Trophoblast cell (in vitro differentiated cells and primary cell): ENCODE measurements at regions not wholly inside any gene's neighbourhood (a gene's known extent, or its start where the extent isn't known, plus 50 kb on each side); places are given as distances from the start of the nearest gene placed in this dataset.
A peak's percentile ranks its signal among the peaks of the same experiment; 100 is the strongest.
"Not testable (repeated sequence)": the region's sequence is repeated elsewhere in the genome, so short reads cannot be mapped to it uniquely, and the experiment has no call there.

Experiments
- DNase-seq, 2 donors: peaks; one replicate each; pipeline ENCODE4 v3.0.0-alpha.2; 2016
- H2AFZ ChIP-seq: 2 replicates; pipeline ENCODE4 v1.6.1; 2013; ENCODE audit warnings: low read length, moderate library complexity, mild to moderate bottlenecking; ENCODE audit not compliant: insufficient read depth, poor library complexity
- H2AK5ac ChIP-seq: 2 replicates; pipeline ENCODE4 v1.6.1; 2013; ENCODE audit warnings: mild to moderate bottlenecking, low read length
- H2BK120ac ChIP-seq: 2 replicates; pipeline ENCODE4 v1.6.1; 2013; ENCODE audit warnings: low read length, mild to moderate bottlenecking, moderate library complexity; ENCODE audit not compliant: insufficient read depth, poor library complexity
- H2BK12ac ChIP-seq: 2 replicates; pipeline ENCODE4 v1.6.1; 2013; ENCODE audit warnings: mild to moderate bottlenecking, low read length, moderate library complexity
- H2BK5ac ChIP-seq: 2 replicates; pipeline ENCODE4 v1.6.1; 2013; ENCODE audit warnings: low read length, low read depth, moderate library complexity, mild to moderate bottlenecking; ENCODE audit not compliant: poor library complexity
- H3K14ac ChIP-seq: 2 replicates; pipeline ENCODE4 v1.6.1; 2013; ENCODE audit warnings: mild to moderate bottlenecking, low read length
- H3K18ac ChIP-seq: 2 replicates; pipeline ENCODE4 v1.6.1; 2013; ENCODE audit warnings: mild to moderate bottlenecking, low read length
- H3K23ac ChIP-seq: 2 replicates; pipeline ENCODE4 v1.6.1; 2013; ENCODE audit warnings: low read length
- H3K27ac ChIP-seq: 2 replicates; pipeline ENCODE4 v1.5.1; 2013; ENCODE audit warnings: low read depth, mild to moderate bottlenecking, inconsistent platforms, low read length, moderate library complexity
- H3K27me3 ChIP-seq: 2 replicates; pipeline ENCODE4 v1.6.1; 2013; ENCODE audit warnings: inconsistent platforms, mild to moderate bottlenecking, low read length, moderate library complexity; ENCODE audit not compliant: insufficient read depth
- H3K36me3 ChIP-seq, 2 experiments: 1 replicate in 1 of 2; 2 replicates in 1 of 2; pipeline ENCODE4 v1.6.1; 2013; ENCODE audit warnings: low read length in 2 of 2, mild to moderate bottlenecking in 2 of 2, moderate library complexity in 1 of 2; ENCODE audit not compliant: insufficient read depth in 2 of 2, control insufficient read depth in 1 of 2
- H3K4ac ChIP-seq: 2 replicates; pipeline ENCODE4 v1.6.1; 2013; ENCODE audit warnings: low read depth, mild to moderate bottlenecking, low read length, moderate library complexity
- H3K4me1 ChIP-seq, 2 experiments: 1 replicate in 1 of 2; 2 replicates in 1 of 2; pipeline ENCODE4 v1.6.1; 2013; ENCODE audit warnings: low read length in 2 of 2, mild to moderate bottlenecking in 2 of 2, moderate library complexity in 1 of 2; ENCODE audit not compliant: insufficient read depth in 2 of 2, control insufficient read depth in 1 of 2
- H3K4me2 ChIP-seq: 2 replicates; pipeline ENCODE4 v1.6.1; 2013; ENCODE audit warnings: inconsistent platforms, mild to moderate bottlenecking, low read length, moderate library complexity
- H3K4me3 ChIP-seq: 2 replicates; pipeline ENCODE4 v1.5.1; 2013; ENCODE audit warnings: mild to moderate bottlenecking, low read depth, low read length, inconsistent platforms
- H3K79me1 ChIP-seq: one replicate; pipeline ENCODE4 v1.6.1; 2013; ENCODE audit warnings: low read length
- H3K79me2 ChIP-seq: 2 replicates; pipeline ENCODE4 v1.6.1; 2013; ENCODE audit warnings: low read length, mild to moderate bottlenecking; ENCODE audit not compliant: control insufficient read depth, insufficient read depth, poor library complexity
- H3K9ac ChIP-seq: 2 replicates; pipeline ENCODE4 v1.6.1; 2013; ENCODE audit warnings: mild to moderate bottlenecking, low read length
- H3K9me3 ChIP-seq: 2 replicates; pipeline ENCODE4 v1.6.1; 2013; ENCODE audit warnings: low read depth, mild to moderate bottlenecking, control low read depth, inconsistent platforms, low read length; ENCODE audit not compliant: insufficient read depth
- H4K12ac ChIP-seq: 2 replicates; pipeline ENCODE4 v1.6.1; 2013; ENCODE audit warnings: low read depth, mild to moderate bottlenecking, low read length, moderate library complexity
- H4K8ac ChIP-seq: 2 replicates; pipeline ENCODE4 v1.6.1; 2013; ENCODE audit warnings: low read depth, mild to moderate bottlenecking, low read length, moderate library complexity
- H4K91ac ChIP-seq: one replicate; pipeline ENCODE4 v1.6.1; 2013; ENCODE audit warnings: low read depth, mild to moderate bottlenecking, low read length, moderate library complexity
- WGBS: extraction: QIAGEN DNeasy Blood & Tissue Kit; methylation state at CpG from one replicate; pipeline ENCODE4 v1.1.7; 2013; ENCODE audit warnings: missing lambda C conversion rate; ENCODE audit not compliant: insufficient read length, insufficient coverage; ENCODE audit errors: extremely low coverage; 5-methylcytosine and 5-hydroxymethylcytosine counted together

DNA sequence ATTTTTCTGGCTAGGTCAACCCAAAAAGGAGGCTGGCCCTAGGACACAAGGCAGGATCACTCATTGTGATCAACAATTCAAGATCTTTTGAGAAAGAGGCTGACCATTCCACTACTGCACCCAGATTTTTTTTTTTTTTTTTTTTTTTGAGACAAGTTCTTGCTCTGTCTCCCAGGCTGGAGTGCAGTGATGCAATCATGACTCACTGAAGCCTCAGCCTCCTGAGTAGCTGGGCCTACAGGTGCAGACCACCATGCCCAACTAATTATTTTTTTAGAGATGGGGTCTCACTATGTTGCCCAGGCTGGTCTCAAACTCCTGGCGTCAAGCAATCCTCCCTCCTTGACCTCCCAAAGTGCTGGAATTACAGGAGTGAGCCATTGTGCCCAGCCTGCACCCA is 265.4 kb downstream of the SOX9 start:
- H3K79me2 ChIP-seq, H3K27ac ChIP-seq, H4K12ac ChIP-seq, H3K27me3 ChIP-seq, H3K14ac ChIP-seq, H2AK5ac ChIP-seq, H3K18ac ChIP-seq, H3K4ac ChIP-seq, H2BK12ac ChIP-seq, H3K23ac ChIP-seq, H2AFZ ChIP-seq, H3K9ac ChIP-seq, H3K4me3 ChIP-seq, H3K4me1 ChIP-seq, H3K9me3 ChIP-seq, H3K36me3 ChIP-seq, H2BK120ac ChIP-seq, H2BK5ac ChIP-seq, H3K79me1 ChIP-seq, DNase-seq, H4K91ac ChIP-seq, H4K8ac ChIP-seq, H3K4me2 ChIP-seq: not testable (repeated sequence)
- no CpG with 5 or more reads among the region's 1 CpG for WGBS

DNA sequence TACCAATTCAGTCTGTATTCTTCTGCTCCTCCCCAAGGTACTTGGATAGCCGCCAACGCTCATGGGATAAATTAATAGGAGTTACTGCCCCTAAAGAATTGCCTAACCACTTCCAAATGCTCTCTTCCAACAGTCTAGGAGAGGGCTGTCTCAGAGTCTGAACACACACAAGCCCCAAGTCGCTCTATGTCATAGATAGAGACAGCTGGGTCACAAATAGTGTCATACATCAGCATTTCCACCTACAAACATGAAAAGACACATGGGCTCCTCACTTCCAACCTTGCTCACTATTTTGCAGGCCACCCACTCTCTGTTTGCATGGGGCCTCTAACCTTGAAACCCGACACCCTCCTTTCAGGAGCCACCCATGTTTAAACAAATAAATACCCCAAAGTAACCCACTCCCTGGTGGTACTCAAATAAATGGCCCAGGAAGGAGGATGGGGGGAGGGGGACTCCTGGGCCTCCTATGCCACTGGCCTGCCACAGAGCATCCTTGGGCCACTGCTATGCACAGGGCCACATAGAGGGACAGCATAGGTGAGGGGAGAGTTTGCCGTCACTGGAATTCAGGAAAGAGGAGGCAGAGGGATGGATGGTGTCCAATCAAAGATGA is 265.9 kb downstream of the SOX9 start:
- H3K36me3 ChIP-seq = no peaks in the 10 kb centered on the region
- no peak overlapping the region for H3K18ac ChIP-seq
- no peak for DNase-seq
- no peak overlapping the region for H3K27ac ChIP-seq
- no peak overlapping the region for H4K91ac ChIP-seq
- no peak overlapping the region for H3K14ac ChIP-seq
- WGBS = no CpG with 5 or more reads among the region's 5 CpGs
- H2BK120ac ChIP-seq = no peak overlapping the region
- H3K4me3 ChIP-seq = no peak overlapping the region
- no peak overlapping the region for H2AK5ac ChIP-seq
- no peaks in the 10 kb centered on the region for H3K9me3 ChIP-seq
- no peak overlapping the region for H2AFZ ChIP-seq
- no peaks in the 10 kb centered on the region for H3K79me2 ChIP-seq
- no peak overlapping the region for H3K4ac ChIP-seq
- H2BK5ac ChIP-seq = no peak overlapping the region
- H3K79me1 ChIP-seq = no peaks in the 10 kb centered on the region
- H2BK12ac ChIP-seq = no peak overlapping the region
- no peak overlapping the region for H3K9ac ChIP-seq
- no peak overlapping the region for H3K4me2 ChIP-seq
- no peak overlapping the region for H3K23ac ChIP-seq
- H3K27me3 ChIP-seq = no peaks in the 10 kb centered on the region
- no peak overlapping the region for H4K12ac ChIP-seq
- peaks cover 0 to 5% of the 10 kb centered on the region in 2 experiments for H3K4me1 ChIP-seq
- H4K8ac ChIP-seq = no peak overlapping the region

DNA sequence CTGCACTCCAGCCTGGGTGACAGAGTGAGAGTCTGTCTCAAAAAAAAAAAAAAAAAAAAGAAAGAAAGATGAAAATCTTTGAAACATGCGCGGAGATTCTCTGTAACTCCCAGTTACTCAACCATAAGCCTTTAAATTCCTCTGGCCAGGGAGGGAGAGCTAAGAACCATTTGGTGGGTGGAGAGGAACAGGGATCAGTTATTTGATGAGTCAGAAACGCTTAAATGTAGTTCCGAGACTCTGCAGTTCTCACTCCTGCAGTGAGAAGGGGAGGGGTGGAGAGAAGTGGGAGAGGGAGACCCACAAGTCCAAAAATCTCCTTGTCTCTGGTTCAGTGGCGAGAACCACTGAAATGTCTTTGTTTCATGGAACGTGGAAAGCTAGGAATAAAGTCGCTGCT is 266.7 kb downstream of the SOX9 start:
- Histone ChIP-seq H4K12ac (no peak overlapping the region), H3K9me3 (no peaks in the 10 kb centered on the region), H2AFZ (no peak overlapping the region), H3K36me3 (no peaks in the 10 kb centered on the region), H3K79me1 (no peaks in the 10 kb centered on the region), H3K9ac (no peak overlapping the region), H3K79me2 (no peaks in the 10 kb centered on the region), H3K18ac (no peak overlapping the region), H3K23ac (no peak overlapping the region), H3K4me2 (no peak overlapping the region), H3K27me3 (no peaks in the 10 kb centered on the region), H2BK120ac (no peak overlapping the region), H3K4ac (no peak overlapping the region), H3K4me1 (peaks cover 0 to 2% of the 10 kb centered on the region in 2 experiments), H4K8ac (no peak overlapping the region), H2BK12ac (no peak overlapping the region), H2AK5ac (no peak overlapping the region), H4K91ac (no peak overlapping the region), H3K14ac (no peak overlapping the region), H3K27ac (no peak overlapping the region), H3K4me3 (no peak overlapping the region), H2BK5ac (no peak overlapping the region)
- no CpG with 5 or more reads among the region's 7 CpGs for WGBS
- DNase-seq = peak; percentile 48 to 82

DNA sequence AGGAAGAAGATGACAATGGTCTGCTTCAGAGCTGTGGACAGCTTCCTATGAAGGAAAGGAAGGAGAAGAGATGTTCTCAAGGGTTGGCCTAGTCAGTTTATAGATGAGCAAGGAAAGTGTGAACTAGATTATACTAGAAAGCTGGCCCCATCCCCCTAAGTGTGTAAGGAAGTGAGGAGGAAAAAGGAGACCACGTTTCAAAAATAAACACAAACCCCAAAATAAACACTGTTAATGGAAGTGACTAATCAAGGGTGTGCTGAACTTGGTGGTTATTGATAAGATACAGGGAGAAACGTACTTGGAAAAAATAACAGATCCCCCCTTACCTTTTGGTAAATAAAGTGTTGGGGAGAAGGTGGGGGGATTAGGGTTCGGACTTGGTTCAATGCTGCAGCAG is 267.1 kb downstream of the SOX9 start:
- Histone ChIP-seq H2BK12ac (no peak overlapping the region), H3K4me2 (no peak overlapping the region), H2BK5ac (no peak overlapping the region), H3K9ac (no peak overlapping the region), H2BK120ac (no peak overlapping the region), H3K23ac (no peak overlapping the region), H3K9me3 (no peaks in the 10 kb centered on the region), H3K27ac (no peak overlapping the region), H3K27me3 (no peaks in the 10 kb centered on the region), H4K8ac (no peak overlapping the region), H4K12ac (no peak overlapping the region), H4K91ac (no peak overlapping the region), H2AK5ac (no peak overlapping the region), H3K79me1 (no peaks in the 10 kb centered on the region), H3K4me1 (peaks cover 0 to 2% of the 10 kb centered on the region in 2 experiments), H3K4me3 (no peak overlapping the region), H3K36me3 (no peaks in the 10 kb centered on the region), H3K18ac (no peak overlapping the region), H3K79me2 (no peaks in the 10 kb centered on the region), H3K14ac (no peak overlapping the region), H2AFZ (no peak overlapping the region), H3K4ac (no peak overlapping the region)
- no CpG with 5 or more reads among the region's 3 CpGs for WGBS
- DNase-seq = no peak
